ENCODE measurements at regions not wholly inside any gene's neighbourhood (a gene's known extent, or its start where the extent isn't known, plus 50 kb on each side); places are given as distances from the start of the nearest gene placed in this dataset.
"Not testable (repeated sequence)": the region's sequence is repeated elsewhere in the genome, so short reads cannot be mapped to it uniquely, and the experiment has no call there.

DNA sequence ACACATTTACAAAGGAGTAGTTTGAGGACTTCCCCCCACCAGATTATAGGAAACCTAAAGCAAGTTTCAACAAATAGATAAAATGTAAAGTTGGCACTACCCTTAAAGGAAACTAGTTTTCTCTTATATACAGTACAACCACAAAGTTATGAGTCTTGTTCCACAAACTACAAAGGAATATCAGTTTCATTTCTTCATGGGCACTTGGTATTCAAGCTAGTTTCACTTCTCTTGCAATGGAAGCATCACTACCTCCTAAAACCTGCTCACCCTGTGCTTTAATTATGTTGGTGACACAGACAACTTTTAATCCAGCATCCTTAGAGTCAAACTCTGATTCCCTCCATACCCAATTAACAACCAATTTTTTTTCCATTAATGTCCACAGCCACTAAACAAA, 707.0 kb downstream of the ROBO2 start:
- no peak for DNase-seq (ENCODE audit: low read depth, low spot score)
- TF ChIP-seq, protein P1, sequence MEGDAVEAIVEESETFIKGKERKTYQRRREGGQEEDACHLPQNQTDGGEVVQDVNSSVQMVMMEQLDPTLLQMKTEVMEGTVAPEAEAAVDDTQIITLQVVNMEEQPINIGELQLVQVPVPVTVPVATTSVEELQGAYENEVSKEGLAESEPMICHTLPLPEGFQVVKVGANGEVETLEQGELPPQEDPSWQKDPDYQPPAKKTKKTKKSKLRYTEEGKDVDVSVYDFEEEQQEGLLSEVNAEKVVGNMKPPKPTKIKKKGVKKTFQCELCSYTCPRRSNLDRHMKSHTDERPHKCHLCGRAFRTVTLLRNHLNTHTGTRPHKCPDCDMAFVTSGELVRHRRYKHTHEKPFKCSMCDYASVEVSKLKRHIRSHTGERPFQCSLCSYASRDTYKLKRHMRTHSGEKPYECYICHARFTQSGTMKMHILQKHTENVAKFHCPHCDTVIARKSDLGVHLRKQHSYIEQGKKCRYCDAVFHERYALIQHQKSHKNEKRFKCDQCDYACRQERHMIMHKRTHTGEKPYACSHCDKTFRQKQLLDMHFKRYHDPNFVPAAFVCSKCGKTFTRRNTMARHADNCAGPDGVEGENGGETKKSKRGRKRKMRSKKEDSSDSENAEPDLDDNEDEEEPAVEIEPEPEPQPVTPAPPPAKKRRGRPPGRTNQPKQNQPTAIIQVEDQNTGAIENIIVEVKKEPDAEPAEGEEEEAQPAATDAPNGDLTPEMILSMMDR (conservative IDR thresholded peaks at IDR 0.05), result no peak
- H3K4me3 Mint-ChIP-seq, result no peak overlapping the region
- no peaks in the 10 kb centered on the region for H3K36me3 Mint-ChIP-seq (ENCODE audit: low read depth)
- peaks cover 2% of the 10 kb centered on the region for H3K9me3 Mint-ChIP-seq
- no peaks in the 10 kb centered on the region for H3K4me1 Mint-ChIP-seq
- H3K27me3 Mint-ChIP-seq (ENCODE audit: low read depth), result no peaks in the 10 kb centered on the region
- H3K27ac Mint-ChIP-seq (ENCODE audit: unreplicated experiment), result no peak overlapping the region

DNA sequence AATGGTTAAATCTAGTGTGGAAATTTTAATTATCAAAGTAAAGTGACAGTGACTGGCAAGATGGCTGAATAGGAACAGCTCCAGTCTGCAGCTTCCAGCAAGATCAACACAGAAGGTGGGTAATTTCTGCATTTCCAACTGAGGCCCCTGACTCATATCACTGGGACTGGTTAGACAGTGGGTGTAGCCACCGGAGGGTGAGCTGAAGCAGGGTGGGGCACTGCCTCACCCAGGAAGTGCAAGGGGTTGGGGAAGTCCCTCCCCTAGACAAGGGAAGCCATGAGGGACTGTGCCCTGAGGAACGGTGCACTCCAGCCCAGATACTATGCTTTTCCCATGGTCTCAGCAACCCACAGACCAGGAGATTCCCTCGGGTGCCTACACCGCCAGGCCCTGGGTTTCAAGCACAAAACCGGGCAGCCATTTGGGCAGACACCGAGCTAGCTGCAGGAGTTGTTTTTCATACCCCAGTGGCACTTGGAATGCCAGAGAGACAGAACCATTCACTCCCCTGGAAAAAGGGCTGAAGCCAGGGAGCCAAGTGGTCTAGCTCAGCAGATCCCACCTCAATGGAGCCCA, 716.6 kb downstream of the ROBO2 start:
- H3K36me3 Mint-ChIP-seq (ENCODE audit: low read depth); H3K4me1 Mint-ChIP-seq; H3K4me3 Mint-ChIP-seq; H3K27me3 Mint-ChIP-seq (ENCODE audit: low read depth); H3K27ac Mint-ChIP-seq (ENCODE audit: unreplicated experiment); DNase-seq (ENCODE audit: low read depth, low spot score); H3K9me3 Mint-ChIP-seq: not testable (repeated sequence)

DNA sequence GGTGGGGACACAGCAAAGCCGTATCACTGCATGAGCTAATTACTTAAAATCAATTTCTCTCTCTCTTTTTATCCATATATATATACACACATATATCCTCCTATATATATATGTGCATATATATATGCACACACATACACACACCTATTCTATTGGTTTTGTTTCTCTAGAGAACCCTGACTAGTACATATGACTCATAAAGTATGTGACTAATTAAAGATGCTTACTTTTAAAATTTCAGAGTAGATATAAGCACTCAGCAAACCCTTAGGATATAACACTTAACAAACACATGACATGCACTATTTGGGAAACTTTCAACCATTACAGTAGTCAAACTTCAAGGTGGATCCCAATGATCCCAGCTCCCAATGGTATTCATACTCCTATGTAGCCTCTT, 732.6 kb downstream of the ROBO2 start:
- Mint-ChIP-seq H3K9me3 (peaks cover 4% of the 10 kb centered on the region), H3K27me3 (ENCODE audit: low read depth) (no peaks in the 10 kb centered on the region), H3K4me3 (no peak overlapping the region), H3K27ac (ENCODE audit: unreplicated experiment) (no peak overlapping the region), H3K4me1 (no peaks in the 10 kb centered on the region), H3K36me3 (ENCODE audit: low read depth) (no peaks in the 10 kb centered on the region)
- DNase-seq (ENCODE audit: low read depth, low spot score), result no peak
- TF ChIP-seq, protein P1 (conservative IDR thresholded peaks at IDR 0.05), result no peak

DNA sequence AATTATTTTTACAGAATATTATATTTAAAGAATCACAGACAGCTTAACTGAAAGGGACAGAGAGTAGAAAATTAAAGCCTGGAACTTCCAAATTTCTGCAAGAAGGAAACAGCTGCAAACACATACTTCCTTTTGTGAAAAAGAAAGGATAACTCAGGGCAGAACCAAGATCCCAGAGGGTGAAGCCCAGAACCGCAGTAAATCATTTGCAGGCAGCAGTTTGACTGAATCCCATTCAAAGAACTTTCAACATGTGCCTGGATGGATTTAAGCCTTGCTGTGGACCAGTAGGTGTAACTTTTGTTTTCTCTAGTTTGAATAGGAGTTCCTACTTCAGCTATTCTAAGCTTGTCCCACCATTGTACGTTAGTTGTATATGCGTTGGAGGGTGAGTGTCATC, 733.2 kb downstream of the ROBO2 start:
- DNase-seq (ENCODE audit: low read depth, low spot score), result no peak
- Mint-ChIP-seq H3K4me1 (no peaks in the 10 kb centered on the region), H3K9me3 (peaks cover 4% of the 10 kb centered on the region), H3K27me3 (ENCODE audit: low read depth) (no peaks in the 10 kb centered on the region), H3K4me3 (no peak overlapping the region), H3K36me3 (ENCODE audit: low read depth) (no peaks in the 10 kb centered on the region), H3K27ac (ENCODE audit: unreplicated experiment) (no peak overlapping the region)
- TF ChIP-seq, protein P1 (conservative IDR thresholded peaks at IDR 0.05), result no peak

DNA sequence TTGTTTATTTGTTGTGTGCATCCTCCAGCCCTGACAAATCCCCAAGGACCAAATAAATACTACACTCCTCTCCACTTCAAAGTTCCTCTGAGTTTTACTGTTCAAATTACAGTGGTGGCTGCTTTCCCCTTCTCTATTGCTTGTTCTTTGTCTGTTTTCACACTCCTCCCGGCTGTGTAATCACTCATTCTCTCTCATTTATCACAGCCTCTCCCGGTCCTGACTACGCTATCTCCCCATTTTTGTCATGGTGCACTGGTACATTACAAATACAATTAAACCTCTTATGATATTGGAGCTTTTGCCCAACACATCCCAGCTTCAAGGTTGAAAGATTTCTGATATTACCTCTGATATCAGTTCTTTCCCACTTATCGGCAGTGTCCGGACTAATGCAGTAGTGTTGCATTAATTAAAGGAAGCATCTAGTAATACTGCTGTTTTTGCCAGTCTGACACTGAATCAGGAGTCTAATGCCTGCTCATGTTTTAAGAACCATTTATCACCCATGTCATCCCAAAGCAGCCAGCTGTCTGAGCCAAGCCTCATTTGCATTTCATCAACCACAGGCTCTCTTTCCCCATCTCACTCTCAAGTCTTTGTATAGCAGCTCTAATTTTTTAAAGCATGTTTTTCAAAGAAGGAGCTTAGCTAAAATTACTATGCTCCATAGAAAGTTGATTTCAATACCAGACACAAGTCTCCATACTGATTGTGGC, 740.5 kb downstream of the ROBO2 start:
- Mint-ChIP-seq H3K4me1 (peaks cover 10% of the 10 kb centered on the region), H3K4me3 (no peak overlapping the region), H3K27me3 (ENCODE audit: low read depth) (no peaks in the 10 kb centered on the region), H3K36me3 (ENCODE audit: low read depth) (no peaks in the 10 kb centered on the region), H3K27ac (ENCODE audit: unreplicated experiment) (no peak overlapping the region), H3K9me3 (peaks cover 2% of the 10 kb centered on the region)
- TF ChIP-seq, protein P1 (conservative IDR thresholded peaks at IDR 0.05), result no peak
- no peak for DNase-seq (ENCODE audit: low read depth, low spot score)

DNA sequence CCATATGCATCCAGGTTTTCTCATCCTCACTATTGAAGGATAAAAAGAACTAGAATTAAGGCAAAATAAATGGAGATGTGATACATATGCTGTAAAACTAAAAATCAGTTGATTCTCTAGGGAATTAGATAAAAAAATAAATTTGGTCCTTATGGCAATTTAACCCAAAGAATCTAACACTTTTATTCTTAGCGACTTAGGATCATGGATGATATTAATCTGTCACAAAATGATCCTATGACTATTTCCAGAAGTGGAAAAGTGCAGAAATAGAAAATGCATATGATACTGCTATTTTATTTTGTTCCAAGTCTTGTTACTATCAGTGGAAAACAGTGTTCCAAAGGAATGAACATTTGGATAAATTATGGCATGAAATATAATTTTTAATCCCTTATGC, 746.3 kb downstream of the ROBO2 start:
- Mint-ChIP-seq H3K9me3 (peaks cover under 1% of the 10 kb centered on the region), H3K4me1 (peaks cover 4% of the 10 kb centered on the region), H3K36me3 (ENCODE audit: low read depth) (no peaks in the 10 kb centered on the region), H3K4me3 (no peak overlapping the region), H3K27ac (ENCODE audit: unreplicated experiment) (no peak overlapping the region), H3K27me3 (ENCODE audit: low read depth) (no peaks in the 10 kb centered on the region)
- TF ChIP-seq, protein P1 (conservative IDR thresholded peaks at IDR 0.05), result no peak
- no peak for DNase-seq (ENCODE audit: low read depth, low spot score)

All from neural crest cell (in vitro differentiated cells).